Loucy (cell line): ENCODE measurements at regions not wholly inside any gene's neighbourhood (a gene's known extent, or its start where the extent isn't known, plus 50 kb on each side); places are given as distances from the start of the nearest gene placed in this dataset.

ENCODE experiments used
- CTCF ChIP-seq: fragments of 200-600 bp; sonication (generic); conservative IDR thresholded peaks from 2 replicates; pipeline ENCODE4 v1.5.1; 2014; ENCODE audit warnings: mild to moderate bottlenecking, antibody characterized with exemption, low read length
- EZH2phosphoT487 ChIP-seq: fragments of 200-600 bp; IDR thresholded peaks from 2 replicates; pipeline ENCODE4 v1.6.1; 2018; ENCODE audit warnings: antibody characterized with exemption, mild to moderate bottlenecking, moderate library complexity, borderline replicate concordance

GRCh38 chr15:23983500-23984259 lies 296.6 kb upstream of the NDN start:
- TF ChIP-seq CTCF (no peak), EZH2phosphoT487 (no peak)
